GM12878 (cell line): ENCODE measurements at regions not wholly inside any gene's neighbourhood (a gene's known extent, or its start where the extent isn't known, plus 50 kb on each side); places are given as distances from the start of the nearest gene placed in this dataset.

Experiments
- ATAC-seq: fragments of 200-7000 bp; cut with Tn5 transposase; 3 replicates; pipeline ENCODE4 v1.9.1; 2020; ENCODE audit warnings: mild to moderate bottlenecking, moderate library complexity
- BruUV-seq: library from RNA; stranded (reverse); fragments of 400-500 nt; replicated peaks from 2 replicates; lab custom pipeline; 2021; lab: Mats Ljungman, UMichigan
- CTCF ChIA-PET: fragments of 300-600 bp; sonication (Branson Sonifier 250); formaldehyde crosslinking; extraction: SDS; loops from one replicate; lab custom pipeline; 2021; ENCODE audit warnings: inconsistent platforms; lab: Yijun Ruan, JAX
- POLR2A ChIA-PET: fragments of 350-600 bp; formaldehyde crosslinking; extraction: SDS; loops from one replicate; lab custom pipeline; 2021; ENCODE audit warnings: inconsistent platforms; lab: Charles Lee
- RAD21 ChIA-PET: fragments of 300-600 bp; sonication (Branson Sonifier 250); formaldehyde crosslinking; loops from one replicate; lab custom pipeline; 2023; ENCODE audit warnings: antibody characterized with exemption; ENCODE audit not compliant: unreplicated experiment; lab: Charles Lee
- SMC1A ChIA-PET: fragments of 300-600 bp; sonication (Branson Sonifier 250); formaldehyde crosslinking; loops from one replicate; lab custom pipeline; 2023; ENCODE audit not compliant: unreplicated experiment, uncharacterized antibody; lab: Charles Lee
- DNase-seq: peaks from one replicate; pipeline ENCODE4 v3.0.0-alpha.2; 2011; ENCODE audit warnings: low read depth, low spot score
- FAIRE-seq: peaks from 3 replicates; lab custom pipeline; 2011; peaks lifted over from hg19 to GRCh38; lab: Jason Lieb, UNC
- H2AFZ ChIP-seq: 2 replicates; pipeline ENCODE4 v1.6.0; 2011; ENCODE audit warnings: low read depth, low read length, control low read depth; ENCODE audit not compliant: control insufficient read depth
- H3K27ac ChIP-seq: 2 replicates; pipeline ENCODE4 v1.5.1; 2011; ENCODE audit warnings: control low read depth; ENCODE audit not compliant: control insufficient read depth, insufficient read depth
- H3K27me3 ChIP-seq, 2 experiments: replicated peaks in 1 of 2; 2 replicates each; pipeline versions ENCODE4 v1.6.0 to v1.6.1; 2011; ENCODE audit warnings: low read length in 1 of 2; ENCODE audit not compliant: control insufficient read depth in 2 of 2, insufficient read depth in 2 of 2
- H3K36me3 ChIP-seq, 2 experiments: 2 replicates each; pipeline ENCODE4 v1.5.1; 2011; ENCODE audit warnings: low read length in 1 of 2; ENCODE audit not compliant: control insufficient read depth in 2 of 2, insufficient read depth in 2 of 2
- H3K4me1 ChIP-seq: 2 replicates; pipeline ENCODE4 v1.6.1; 2011; ENCODE audit warnings: mild to moderate bottlenecking, low read length, moderate library complexity, mixed read lengths; ENCODE audit not compliant: control insufficient read depth, insufficient read depth
- H3K4me2 ChIP-seq: 2 replicates; pipeline ENCODE4 v1.6.0; 2011; ENCODE audit warnings: control low read depth; ENCODE audit not compliant: control insufficient read depth, insufficient read depth
- H3K4me3 ChIP-seq: fragments of 200-600 bp; sonication (generic); 2 replicates; pipeline ENCODE4 v1.5.1; 2016
- H3K79me2 ChIP-seq: 2 replicates; pipeline ENCODE4 v1.6.0; 2011; ENCODE audit warnings: low read length; ENCODE audit not compliant: control insufficient read depth, insufficient read depth
- H3K9ac ChIP-seq: 2 replicates; pipeline ENCODE4 v1.8.0; 2011; ENCODE audit warnings: low read length, control low read depth, mixed read lengths; ENCODE audit not compliant: control insufficient read depth, insufficient read depth
- H3K9me3 ChIP-seq: replicated peaks from 3 replicates; pipeline ENCODE4 v1.5.1; 2011; ENCODE audit warnings: mild to moderate bottlenecking, low read length; ENCODE audit not compliant: control insufficient read depth, insufficient read depth
- H4K20me1 ChIP-seq: 2 replicates; pipeline ENCODE4 v1.6.0; 2011; ENCODE audit not compliant: control insufficient read depth, insufficient read depth
- CBFB ChIP-seq: IDR thresholded peaks from 2 replicates; pipeline ENCODE4 v1.6.1; 2016; ENCODE audit warnings: antibody characterized with exemption, low read depth
- ESRRA ChIP-seq: IDR thresholded peaks from 2 replicates; pipeline ENCODE4 v1.6.1; 2012; ENCODE audit warnings: mild to moderate bottlenecking, low read length, improper control_type of control experiment
- FOS ChIP-seq: IDR thresholded peaks from 3 replicates; pipeline ENCODE4 v1.6.1; 2011; ENCODE audit warnings: borderline replicate concordance; ENCODE audit not compliant: insufficient read length; ENCODE audit errors: extremely low read depth
- IRF4 ChIP-seq: IDR thresholded peaks from 2 replicates; pipeline ENCODE4 v1.6.1; 2011; ENCODE audit warnings: low read depth, low read length
- JUND ChIP-seq: IDR thresholded peaks from 2 replicates; pipeline ENCODE4 v1.6.1; 2012; ENCODE audit warnings: low read depth, mild to moderate bottlenecking, low read length, improper control_type of control experiment, moderate library complexity
- MTA2 ChIP-seq: fragments of 450-650 bp; IDR thresholded peaks from 2 replicates; pipeline ENCODE4 v1.6.1; 2016; ENCODE audit warnings: low read depth, mild to moderate bottlenecking, moderate library complexity
- NFXL1 ChIP-seq: fragments of 450-650 bp; IDR thresholded peaks from 2 replicates; pipeline ENCODE4 v1.6.1; 2017; ENCODE audit warnings: antibody characterized with exemption, mild to moderate bottlenecking, borderline replicate concordance
- NR2F1 ChIP-seq: fragments of 450-650 bp; conservative IDR thresholded peaks from 2 replicates; pipeline ENCODE4 v1.6.1; 2017; ENCODE audit warnings: mild to moderate bottlenecking
- RAD51 ChIP-seq: fragments of 450-650 bp; IDR thresholded peaks from 2 replicates; pipeline ENCODE4 v1.6.1; 2016; ENCODE audit warnings: moderate library complexity, mild to moderate bottlenecking, inconsistent platforms
- RB1 ChIP-seq: fragments of 450-650 bp; formaldehyde crosslinking; IDR thresholded peaks from 2 replicates; pipeline ENCODE4 v1.6.1; 2017; ENCODE audit warnings: mild to moderate bottlenecking, borderline replicate concordance
- SMAD5 ChIP-seq: IDR thresholded peaks from 2 replicates; pipeline ENCODE4 v1.6.1; 2016; ENCODE audit warnings: antibody characterized with exemption, low read depth
- SUPT20H ChIP-seq: IDR thresholded peaks from 2 replicates; pipeline ENCODE4 v1.6.1; 2011; ENCODE audit warnings: low read depth, mild to moderate bottlenecking, low read length, moderate library complexity, borderline replicate concordance; ENCODE audit not compliant: control insufficient read depth
- TAF1 ChIP-seq: IDR thresholded peaks from 2 replicates; pipeline ENCODE4 v1.6.1; 2011; ENCODE audit warnings: mild to moderate bottlenecking, low read depth, low read length, borderline replicate concordance
- TARDBP ChIP-seq: IDR thresholded peaks from 2 replicates; pipeline ENCODE4 v1.6.1; 2016; ENCODE audit warnings: borderline replicate concordance
- ZNF687 ChIP-seq: fragments of 450-650 bp; IDR thresholded peaks from 2 replicates; pipeline ENCODE4 v1.6.1; 2017; ENCODE audit warnings: mild to moderate bottlenecking, moderate library complexity
- WGBS: methylation state at CpG from one replicate; pipeline ENCODE4 v1.1.6; 2016; ENCODE audit warnings: low lambda C conversion rate; ENCODE audit not compliant: insufficient replicate concordance, insufficient coverage; ENCODE audit errors: missing lambda C conversion rate; 5-methylcytosine and 5-hydroxymethylcytosine counted together
- in situ Hi-C: fragments of 300-500 bp; cut with MboI; formaldehyde crosslinking; loops from 9 replicates; pipeline ENCODE4 v1.14.3; 2018; ENCODE audit warnings: mixed read lengths
- intact Hi-C: fragments of 100-400 bp; cut with micrococcal nuclease; formaldehyde crosslinking; loops from one replicate; pipeline ENCODE4 v1.14.2; 2022; ENCODE audit not compliant: unreplicated experiment

DNA sequence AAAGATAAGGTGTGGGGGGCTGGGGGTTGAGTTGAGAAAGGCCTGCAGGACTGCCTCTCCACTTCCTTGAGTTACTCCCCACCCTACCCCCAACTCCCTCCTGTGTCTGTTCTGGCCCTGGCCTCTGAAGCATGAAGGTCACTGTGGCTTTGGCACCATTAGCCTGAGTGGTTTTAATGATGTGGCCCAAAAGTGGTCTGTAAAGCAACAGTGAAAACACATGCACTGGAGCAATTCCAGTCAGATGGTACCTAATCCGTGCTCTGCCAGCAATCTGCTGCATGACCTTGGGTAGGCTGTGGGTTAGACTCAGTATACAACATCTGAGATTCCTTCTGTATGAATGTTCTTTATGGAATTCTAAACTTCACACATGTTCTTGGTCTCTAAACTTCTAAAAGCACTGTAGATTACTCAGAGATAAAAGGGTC, 86.5 kb upstream of the ATP1A1 start:
- Histone ChIP-seq H3K27me3 (no peaks in the 10 kb centered on the region), H3K79me2 (no peaks in the 10 kb centered on the region), H3K9me3 (no peaks in the 10 kb centered on the region), H3K4me1 (peaks cover 15% of the 10 kb centered on the region), H3K36me3 (no peaks in the 10 kb centered on the region), H3K4me2 (no peak overlapping the region), H4K20me1 (no peaks in the 10 kb centered on the region), H2AFZ (no peak overlapping the region), H3K9ac (no peak overlapping the region), H3K4me3 (no peak overlapping the region), H3K27ac (no peak overlapping the region)
- intact Hi-C loops (no loop called here), in situ Hi-C loops (no loop called here)
- POLR2A ChIA-PET: no interaction called here
- WGBS: 0% methylated on average over 1 of the region's 1 CpG
- RAD21 ChIA-PET: no interaction called here
- SMC1A ChIA-PET: interaction anchor here (0.7 kb wide), 1 partner anchor 25 kb away, joined by 3 read pairs; no protein-coding TSS in a partner anchor
- no TSS peak for BruUV-seq
- FAIRE-seq: no peak
- no peak for DNase-seq
- peak; percentile 40; the same call in 2 of the 3 replicates for ATAC-seq
- peak; percentile 66 for TF ChIP-seq NR2F1
- peak; percentile 53; the same call in 1 of the 2 replicates for TF ChIP-seq ESRRA
- TF ChIP-seq FOS: no peak
- no peak for TF ChIP-seq CBFB
- TF ChIP-seq MTA2: peak; percentile 30; the same call in 1 of the 2 replicates
- CTCF ChIA-PET: no interaction called here

- ChIA-PET POLR2A (no interaction called here), SMC1A (no interaction called here), CTCF (no interaction called here), RAD21 (no interaction called here)
- Histone ChIP-seq H2AFZ (no peak overlapping the region), H3K4me1 (peaks cover 15% of the 10 kb centered on the region), H4K20me1 (no peaks in the 10 kb centered on the region), H3K9me3 (no peaks in the 10 kb centered on the region), H3K27me3 (no peaks in the 10 kb centered on the region), H3K36me3 (no peaks in the 10 kb centered on the region), H3K4me2 (no peak overlapping the region), H3K4me3 (no peak overlapping the region), H3K27ac (no peak overlapping the region), H3K79me2 (no peaks in the 10 kb centered on the region), H3K9ac (no peak overlapping the region)
- ATAC-seq (no peak), DNase-seq (no peak), FAIRE-seq (no peak)
- 57% methylated on average over 5 of the region's 5 CpGs for WGBS
- intact Hi-C loops: loop anchor here (2.0 kb wide), 1 partner anchor 19 kb away; no protein-coding TSS in a partner anchor
- no TSS peak for BruUV-seq
- in situ Hi-C loops: no loop called here
- TF ChIP-seq SUPT20H (no peak), JUND (no peak), RAD51 (no peak), ZNF687 (no peak), RB1 (no peak), SMAD5 (no peak), NFXL1 (no peak), TARDBP (no peak), IRF4 (no peak), TAF1 (no peak)
These were observed 85.5 kb upstream of the ATP1A1 start for GRCh38 chr1:116287341-116288200.
